IPS-15b (cell line): ENCODE measurements at regions not wholly inside any gene's neighbourhood (a gene's known extent, or its start where the extent isn't known, plus 50 kb on each side); places are given as distances from the start of the nearest gene placed in this dataset.
"Not testable (repeated sequence)": the region's sequence is repeated elsewhere in the genome, so short reads cannot be mapped to it uniquely, and the experiment has no call there.

ENCODE experiments used
- H3K27me3 ChIP-seq: one replicate; pipeline ENCODE4 v1.6.1; 2013; ENCODE audit warnings: low read length; ENCODE audit not compliant: control insufficient read depth, insufficient read depth
- H3K36me3 ChIP-seq: one replicate; pipeline ENCODE4 v1.6.1; 2013; ENCODE audit warnings: low read length; ENCODE audit not compliant: control insufficient read depth, insufficient read depth
- H3K4me1 ChIP-seq: one replicate; pipeline ENCODE4 v1.6.1; 2013; ENCODE audit warnings: mild to moderate bottlenecking, low read length; ENCODE audit not compliant: control insufficient read depth, insufficient read depth
- H3K4me3 ChIP-seq: one replicate; pipeline ENCODE4 v1.5.1; 2013; ENCODE audit warnings: low read depth, low read length
- H3K9ac ChIP-seq: one replicate; pipeline ENCODE4 v1.6.1; 2013; ENCODE audit warnings: low read depth, mild to moderate bottlenecking, low read length
- H3K9me3 ChIP-seq: one replicate; pipeline ENCODE4 v1.6.1; 2013; ENCODE audit warnings: mild to moderate bottlenecking, low read length; ENCODE audit not compliant: control insufficient read depth, insufficient read depth

GRCh38 chr13:66237411-66238062 is 992.6 kb downstream of the PCDH9 start:
- Histone ChIP-seq H3K4me1 (no peaks in the 10 kb centered on the region), H3K27me3 (no peaks in the 10 kb centered on the region), H3K36me3 (peaks cover 4% of the 10 kb centered on the region), H3K9me3 (peaks cover 18% of the 10 kb centered on the region), H3K9ac (no peak overlapping the region), H3K4me3 (no peak overlapping the region)

GRCh38 chr13:66234159-66234558 is 996.0 kb downstream of the PCDH9 start:
- H3K36me3 ChIP-seq, result peaks cover 4% of the 10 kb centered on the region
- H3K9me3 ChIP-seq, result peaks cover 18% of the 10 kb centered on the region
- H3K4me1 ChIP-seq, result no peaks in the 10 kb centered on the region
- H3K27me3 ChIP-seq, result no peaks in the 10 kb centered on the region
- H3K9ac ChIP-seq, result no peak overlapping the region
- H3K4me3 ChIP-seq, result no peak overlapping the region

- H3K27me3 ChIP-seq, H3K9ac ChIP-seq, H3K36me3 ChIP-seq, H3K4me3 ChIP-seq, H3K4me1 ChIP-seq: not testable (repeated sequence)
- peaks cover 18% of the 10 kb centered on the region for H3K9me3 ChIP-seq
Measured at GRCh38 chr13:66231958-66232357, 998.2 kb downstream of the PCDH9 start.

- Histone ChIP-seq H3K27me3 (peaks cover 46% of the 10 kb centered on the region), H3K9me3 (no peaks in the 10 kb centered on the region), H3K9ac (no peak overlapping the region), H3K36me3 (no peaks in the 10 kb centered on the region), H3K4me1 (peaks cover 13% of the 10 kb centered on the region), H3K4me3 (no peak overlapping the region)
Measured at GRCh38 chr13:66225072-66225471, 1005.1 kb downstream of the PCDH9 start.

GRCh38 chr13:66224663-66225062 is 1005.5 kb downstream of the PCDH9 start:
- Histone ChIP-seq H3K4me1 (peaks cover 13% of the 10 kb centered on the region), H3K36me3 (no peaks in the 10 kb centered on the region), H3K27me3 (peaks cover 46% of the 10 kb centered on the region), H3K4me3 (no peak overlapping the region), H3K9me3 (no peaks in the 10 kb centered on the region), H3K9ac (no peak overlapping the region)

GRCh38 chr13:66222926-66223325 is 1007.2 kb downstream of the PCDH9 start:
- Histone ChIP-seq H3K9ac (no peak overlapping the region), H3K27me3 (peaks cover 56% of the 10 kb centered on the region), H3K9me3 (no peaks in the 10 kb centered on the region), H3K36me3 (no peaks in the 10 kb centered on the region), H3K4me3 (no peak overlapping the region), H3K4me1 (peaks cover 13% of the 10 kb centered on the region)

- H3K4me1 ChIP-seq, result peaks cover 13% of the 10 kb centered on the region
- no peaks in the 10 kb centered on the region for H3K9me3 ChIP-seq
- no peak overlapping the region for H3K9ac ChIP-seq
- no peak overlapping the region for H3K4me3 ChIP-seq
- no peaks in the 10 kb centered on the region for H3K36me3 ChIP-seq
- H3K27me3 ChIP-seq, result peaks cover 55% of the 10 kb centered on the region
Measured at GRCh38 chr13:66222127-66222526, 1008.0 kb downstream of the PCDH9 start.

GRCh38 chr13:66219506-66219905 is 1010.6 kb downstream of the PCDH9 start:
- H3K4me3 ChIP-seq, result no peak overlapping the region
- H3K9me3 ChIP-seq, result no peaks in the 10 kb centered on the region
- peaks cover 50% of the 10 kb centered on the region for H3K27me3 ChIP-seq

GRCh38 chr13:66218583-66218982 is 1011.6 kb downstream of the PCDH9 start:
- H3K9ac ChIP-seq, result no peak overlapping the region
- no peak overlapping the region for H3K4me3 ChIP-seq
- no peaks in the 10 kb centered on the region for H3K36me3 ChIP-seq
- peaks cover 43% of the 10 kb centered on the region for H3K27me3 ChIP-seq
- no peaks in the 10 kb centered on the region for H3K9me3 ChIP-seq
- peaks cover 2% of the 10 kb centered on the region for H3K4me1 ChIP-seq

More at GRCh38 chr13:66219506-66219905, 1010.6 kb downstream of the PCDH9 start:
- no peak overlapping the region for H3K9ac ChIP-seq
- H3K36me3 ChIP-seq, result no peaks in the 10 kb centered on the region
- H3K4me1 ChIP-seq, result peaks cover 6% of the 10 kb centered on the region

GRCh38 chr13:66216728-66217127 is 1013.4 kb downstream of the PCDH9 start:
- Histone ChIP-seq H3K4me3 (no peak overlapping the region), H3K9me3 (no peaks in the 10 kb centered on the region), H3K4me1 (no peaks in the 10 kb centered on the region), H3K36me3 (no peaks in the 10 kb centered on the region), H3K9ac (no peak overlapping the region), H3K27me3 (peaks cover 25% of the 10 kb centered on the region)

GRCh38 chr13:66214467-66214866 is 1015.7 kb downstream of the PCDH9 start:
- Histone ChIP-seq H3K9ac (no peak overlapping the region), H3K9me3 (no peaks in the 10 kb centered on the region), H3K27me3 (peaks cover 10% of the 10 kb centered on the region), H3K36me3 (no peaks in the 10 kb centered on the region), H3K4me1 (no peaks in the 10 kb centered on the region), H3K4me3 (no peak overlapping the region)

- Histone ChIP-seq H3K36me3 (no peaks in the 10 kb centered on the region), H3K9ac (no peak overlapping the region), H3K4me3 (no peak overlapping the region)
Measured at GRCh38 chr13:66212511-66212910, 1017.6 kb downstream of the PCDH9 start.

More at GRCh38 chr13:66212511-66212910, 1017.6 kb downstream of the PCDH9 start:
- no peaks in the 10 kb centered on the region for H3K4me1 ChIP-seq
- H3K9me3 ChIP-seq, result no peaks in the 10 kb centered on the region
- H3K27me3 ChIP-seq, result no peaks in the 10 kb centered on the region
